GM19452 (cell line): ENCODE measurements at regions not wholly inside any gene's neighbourhood (a gene's known extent, or its start where the extent isn't known, plus 50 kb on each side); places are given as distances from the start of the nearest gene placed in this dataset.

Experiments used
- ATAC-seq: cut with Tn5 transposase; IDR thresholded peaks from one replicate; pipeline ENCODE4 v1.9.1; 2021; ENCODE audit not compliant: unreplicated experiment

GRCh38 chr10:6780008-6780677 is 200.1 kb upstream of the PRKCQ start:
- no peak for ATAC-seq

DNA sequence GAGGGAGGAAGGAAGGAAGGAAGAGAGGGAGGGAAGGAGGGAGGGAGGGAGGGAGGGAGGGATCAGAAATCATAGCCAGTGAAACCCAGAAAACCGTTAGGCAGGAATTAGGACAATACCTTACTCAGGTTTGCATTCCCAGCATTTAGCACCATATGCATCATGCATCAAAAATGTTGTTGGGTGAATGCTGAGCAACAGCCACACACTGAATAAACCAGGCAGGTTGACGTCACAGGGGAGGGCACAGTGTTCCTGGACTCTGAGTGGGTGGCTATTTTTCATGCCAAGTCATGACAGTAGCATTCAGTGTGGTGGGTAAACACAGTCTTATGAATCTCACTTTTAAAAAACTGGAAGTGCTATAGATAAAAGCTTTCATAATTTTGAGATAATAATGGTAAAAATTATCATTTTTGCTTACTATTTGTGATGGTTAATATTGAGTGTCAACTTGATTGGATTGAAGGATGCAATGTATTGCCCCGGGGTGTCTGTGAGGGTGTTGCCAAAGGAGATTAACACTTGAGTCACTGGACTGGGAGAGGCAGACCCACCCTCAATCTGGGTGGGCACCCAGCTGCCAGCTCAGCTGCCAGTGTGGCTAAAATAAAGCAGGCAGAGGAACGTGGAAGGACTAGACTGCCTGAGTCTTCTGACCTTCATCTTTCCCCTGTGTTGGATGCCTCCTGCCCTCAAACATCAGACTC is 199.1 kb upstream of the PRKCQ start:
- no peak for ATAC-seq

DNA sequence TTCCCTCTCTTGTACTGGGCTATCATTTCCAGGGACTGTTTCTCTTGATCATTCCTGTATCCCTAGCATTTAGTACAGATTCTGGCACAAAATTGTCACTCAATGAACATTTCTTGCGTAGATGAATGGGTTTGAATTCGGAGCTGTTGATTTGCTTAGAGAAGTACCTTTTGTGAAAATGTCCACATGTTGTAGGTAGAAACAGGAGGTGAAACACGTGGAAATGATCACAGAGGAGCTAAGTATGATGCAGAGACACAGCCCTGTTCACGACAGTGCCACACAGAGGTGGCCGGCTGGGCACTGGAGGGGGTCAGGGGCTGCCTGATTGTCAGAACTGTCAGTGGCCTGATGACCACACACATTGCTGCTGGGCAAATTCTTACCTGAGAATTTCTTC is 196.1 kb upstream of the PRKCQ start:
- ATAC-seq = no peak

DNA sequence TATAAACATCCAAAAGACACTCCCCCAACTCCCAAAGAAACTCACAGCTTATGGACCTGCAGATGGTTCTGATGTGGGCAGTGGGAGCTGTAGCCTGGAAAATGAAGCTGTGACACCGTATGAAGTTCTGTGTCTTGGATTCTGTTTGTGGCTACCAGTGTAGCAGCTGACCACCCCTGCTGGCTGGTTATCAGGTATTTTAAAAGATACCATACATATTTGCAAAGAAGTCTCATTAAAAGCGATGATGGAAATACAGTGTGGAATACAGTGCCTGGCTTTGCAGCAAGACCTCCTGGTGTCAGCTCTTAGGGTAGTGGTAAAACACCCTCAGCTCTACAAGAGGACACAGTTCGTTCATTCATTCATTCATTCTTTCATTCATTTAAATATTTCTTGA is 194.3 kb upstream of the PRKCQ start:
- no peak for ATAC-seq

- no peak for ATAC-seq
These were observed 191.3 kb upstream of the PRKCQ start for GRCh38 chr10:6771331-6771730.

- no peak for ATAC-seq
These were observed 190.8 kb upstream of the PRKCQ start for GRCh38 chr10:6770846-6771245.

- ATAC-seq = no peak
These were observed 189.8 kb upstream of the PRKCQ start for GRCh38 chr10:6769704-6770417.

DNA sequence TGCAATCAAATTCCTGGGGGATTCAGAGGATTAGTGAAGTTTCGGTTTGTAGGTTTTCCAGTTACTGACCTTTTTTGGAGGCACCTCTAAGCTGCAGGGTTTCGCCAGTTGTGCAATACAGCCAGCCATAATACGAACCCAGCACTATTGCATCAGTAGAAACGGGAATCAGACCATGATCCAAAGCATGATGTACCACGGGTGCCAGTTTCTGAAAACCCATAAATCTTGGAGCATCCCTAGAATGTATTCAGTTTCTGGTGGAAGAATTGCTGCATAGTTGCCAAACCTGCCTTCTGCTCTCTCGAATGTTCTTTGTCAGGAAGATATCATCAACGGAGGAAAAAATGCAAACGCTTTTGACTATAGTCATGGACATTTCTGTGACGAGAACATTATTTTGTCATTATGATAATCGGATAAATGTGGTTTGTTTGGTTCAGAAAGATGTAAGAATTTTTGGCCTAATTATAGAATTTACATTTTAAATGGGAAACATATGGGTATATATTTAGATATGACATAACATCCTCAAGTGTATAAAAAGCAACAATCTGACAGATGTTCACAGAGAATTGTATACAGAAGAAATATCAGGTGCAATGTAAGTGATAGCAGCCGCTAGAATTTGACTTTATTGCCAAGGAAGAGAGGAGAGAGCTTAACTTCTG is 186.2 kb upstream of the PRKCQ start:
- no peak for ATAC-seq

DNA sequence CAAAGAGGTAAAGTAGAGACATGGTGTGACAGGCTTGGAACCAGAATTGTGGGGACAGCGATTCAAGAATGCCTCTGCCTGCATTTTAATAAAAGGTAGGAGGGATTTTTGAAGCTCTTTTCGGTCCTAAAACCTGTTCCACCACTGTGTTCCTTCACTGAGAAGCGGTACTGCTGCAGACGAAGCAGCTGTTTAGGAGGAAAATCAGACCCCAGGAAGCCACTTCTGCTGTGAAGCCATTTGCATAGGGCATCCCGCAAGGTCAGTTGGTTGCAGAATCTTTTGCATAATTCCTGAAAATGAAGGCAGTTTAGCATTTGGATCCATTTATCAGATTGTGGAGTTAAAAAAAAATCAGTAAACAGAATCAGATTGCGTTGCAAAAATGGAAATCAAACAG is 183.3 kb upstream of the PRKCQ start:
- no peak for ATAC-seq

DNA sequence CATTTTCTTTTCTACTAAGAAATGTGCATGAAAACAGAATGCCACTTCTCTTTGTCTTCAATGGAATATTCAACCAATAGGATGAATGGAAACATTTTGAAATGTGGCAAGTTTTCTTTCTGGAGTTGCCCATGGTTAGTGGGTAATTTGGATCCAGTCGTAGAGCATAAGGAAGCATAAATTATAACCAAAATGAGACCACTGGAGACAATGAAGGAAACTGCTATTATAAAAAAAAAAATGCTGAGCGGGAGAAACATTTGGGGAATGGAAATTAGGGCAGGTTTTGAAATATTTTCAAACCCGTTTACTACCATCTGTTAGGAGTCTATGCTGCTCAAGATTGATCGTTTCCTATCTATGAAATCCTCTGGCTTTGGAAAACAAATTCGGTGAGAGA is 182.9 kb upstream of the PRKCQ start:
- ATAC-seq = no peak

DNA sequence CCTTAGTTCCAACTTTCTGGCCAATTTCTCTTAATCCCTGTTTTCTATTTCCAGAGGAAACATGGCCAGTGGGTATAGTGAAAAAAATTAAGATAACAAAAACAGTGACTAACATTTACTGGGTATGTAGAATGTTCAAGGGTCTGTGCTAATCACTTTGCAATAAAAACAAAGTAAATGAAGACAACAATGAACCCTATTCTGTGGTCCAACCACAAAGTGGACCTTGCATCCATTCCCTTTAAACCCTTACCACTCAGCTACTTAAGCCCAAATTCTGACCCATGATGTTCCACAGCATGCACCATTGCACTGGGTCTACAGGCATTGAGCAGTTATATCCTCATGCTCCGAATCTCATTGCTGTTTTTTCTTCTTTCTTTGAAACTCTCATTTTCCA is 179.9 kb upstream of the PRKCQ start:
- ATAC-seq = no peak

- ATAC-seq = no peak
These were observed 177.1 kb upstream of the PRKCQ start for GRCh38 chr10:6757158-6757557.

GRCh38 chr10:6756716-6757115 is 176.6 kb upstream of the PRKCQ start:
- ATAC-seq = no peak

GRCh38 chr10:6755781-6756460 is 175.8 kb upstream of the PRKCQ start:
- no peak for ATAC-seq

DNA sequence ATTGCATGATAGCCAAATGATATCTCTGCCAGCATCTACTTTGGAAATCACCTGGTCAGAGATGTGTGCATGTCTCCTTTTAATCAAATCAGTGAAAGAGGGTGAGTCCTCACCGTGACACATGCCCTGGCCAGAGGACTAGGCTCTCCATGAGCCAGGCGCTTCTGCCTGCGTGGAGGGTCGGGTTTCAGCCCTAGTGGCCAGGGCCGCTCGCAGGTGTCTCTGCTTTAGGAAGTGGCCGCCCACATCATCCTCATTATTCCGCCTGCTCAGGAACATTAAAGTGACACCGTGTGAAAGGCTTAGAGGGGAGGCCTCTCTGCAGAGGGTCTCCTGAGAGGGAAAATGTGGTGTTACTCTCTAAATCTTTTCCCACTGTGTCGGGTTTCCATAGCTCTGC is 173.6 kb upstream of the PRKCQ start:
- ATAC-seq = no peak

- ATAC-seq = no peak
These were observed 171.3 kb upstream of the PRKCQ start for GRCh38 chr10:6751363-6751762.

DNA sequence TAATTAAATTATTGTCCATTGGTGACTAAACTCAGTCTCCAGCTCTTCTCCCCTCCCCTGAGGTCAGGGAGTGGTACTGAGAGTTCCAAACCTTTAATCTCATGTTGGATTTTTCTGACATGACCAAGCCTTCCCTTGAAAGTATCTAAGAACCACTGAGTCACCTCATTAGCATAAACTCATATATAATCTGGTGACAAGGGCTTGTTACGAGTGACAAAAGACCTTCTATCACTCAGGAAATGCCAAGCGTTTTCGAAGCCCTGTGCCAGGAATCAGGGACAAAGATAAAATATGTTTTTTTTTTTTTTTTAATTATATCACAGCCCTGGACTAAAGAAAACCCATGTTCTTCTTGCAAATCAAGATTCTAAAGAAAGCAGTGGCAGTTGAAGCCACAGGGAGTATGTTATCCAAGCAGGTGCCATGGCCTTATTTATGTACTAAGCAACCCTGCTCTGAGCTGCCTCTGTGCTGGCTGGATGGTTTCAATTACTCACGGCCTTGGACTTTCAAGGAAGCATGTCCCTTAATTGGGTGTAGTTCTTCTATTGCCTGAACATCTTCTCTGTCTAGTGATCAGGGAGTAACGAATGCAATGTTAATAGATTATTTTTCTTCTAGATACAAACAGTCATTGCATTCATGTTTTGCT is 169.0 kb upstream of the PRKCQ start:
- no peak for ATAC-seq

DNA sequence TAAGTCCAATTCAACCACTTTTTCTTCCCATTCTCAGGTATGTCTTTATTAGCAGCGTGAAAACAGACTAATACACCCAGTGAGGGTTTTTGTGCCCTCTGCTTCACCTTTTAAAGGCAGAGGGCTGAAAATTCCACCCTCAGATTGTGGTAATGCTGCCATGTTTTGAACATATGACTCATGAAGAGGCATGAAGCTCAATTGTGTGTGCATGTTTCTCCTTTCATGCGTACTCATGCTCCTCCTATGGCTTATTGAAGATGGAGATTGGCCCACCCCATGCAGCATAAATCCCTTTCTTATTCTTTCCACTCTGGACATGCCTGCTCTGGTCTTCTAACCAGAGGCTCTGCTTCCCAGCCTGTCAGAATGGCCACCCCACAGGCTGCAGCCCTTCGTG is 168.0 kb upstream of the PRKCQ start:
- no peak for ATAC-seq

GRCh38 chr10:6746782-6747181 is 166.7 kb upstream of the PRKCQ start:
- no peak for ATAC-seq

GRCh38 chr10:6743291-6743849 is 163.3 kb upstream of the PRKCQ start:
- ATAC-seq = no peak
